SK-N-SH (cell line): ENCODE measurements at regions not wholly inside any gene's neighbourhood (a gene's known extent, or its start where the extent isn't known, plus 50 kb on each side); places are given as distances from the start of the nearest gene placed in this dataset.

Source experiments
- CTCF ChIP-seq: fragments of 200-600 bp; sonication (generic); IDR thresholded peaks from 2 replicates; pipeline ENCODE4 v1.6.1; 2017; ENCODE audit warnings: antibody characterized with exemption, mild to moderate bottlenecking, moderate library complexity
- EP300 ChIP-seq, 2 experiments: IDR thresholded peaks; 2 replicates each; pipeline versions ENCODE4 v1.4.0 to v1.6.1; 2012; ENCODE audit warnings: borderline replicate concordance in 1 of 2, low read depth in 1 of 2, low read length in 1 of 2
- EZH2phosphoT487 ChIP-seq: fragments of 200-600 bp; sonication (generic); IDR thresholded peaks from 2 replicates; pipeline ENCODE4 v1.6.1; 2017; ENCODE audit warnings: low read depth, mixed run types, mild to moderate bottlenecking, antibody characterized with exemption, moderate library complexity, borderline replicate concordance
- FOXJ3 ChIP-seq: sonication (generic); formaldehyde crosslinking; IDR thresholded peaks from 2 replicates; pipeline ENCODE4 v1.5.1; 2020; ENCODE audit warnings: mild to moderate bottlenecking, missing genetic modification reagents
- GATA2 ChIP-seq: sonication (generic); formaldehyde crosslinking; IDR thresholded peaks from 2 replicates; pipeline ENCODE4 v1.5.0; 2020; ENCODE audit warnings: mild to moderate bottlenecking, missing genetic modification reagents
- MAX ChIP-seq: IDR thresholded peaks from 2 replicates; pipeline ENCODE4 v1.4.0; 2012; ENCODE audit warnings: low read depth
- MEF2A ChIP-seq: IDR thresholded peaks from 2 replicates; pipeline ENCODE4 v1.4.0; 2012; ENCODE audit warnings: low read depth, borderline replicate concordance
- MXI1 ChIP-seq: IDR thresholded peaks from 2 replicates; pipeline ENCODE4 v1.6.1; 2012; ENCODE audit warnings: mild to moderate bottlenecking, low read depth, low read length, improper control_type of control experiment
- POLR2AphosphoS5 ChIP-seq: IDR thresholded peaks from 2 replicates; pipeline ENCODE4 v1.6.1; 2012; ENCODE audit warnings: low read depth, low read length
- REST ChIP-seq: IDR thresholded peaks from 2 replicates; pipeline ENCODE4 v1.6.1; 2012; ENCODE audit warnings: mild to moderate bottlenecking, low read depth, low read length, moderate library complexity
- SMC3 ChIP-seq: IDR thresholded peaks from 2 replicates; pipeline ENCODE4 v1.6.1; 2012; ENCODE audit warnings: low read depth, low read length, improper control_type of control experiment

- no peak for TF ChIP-seq CTCF
- no peak for TF ChIP-seq POLR2AphosphoS5
- TF ChIP-seq GATA2 (CRISPR knock-in tag) = no peak
- no peak for TF ChIP-seq EZH2phosphoT487
- no peak for TF ChIP-seq MAX
- TF ChIP-seq REST = no peak
- no peak for TF ChIP-seq MXI1
- TF ChIP-seq FOXJ3 (CRISPR knock-in tag) = no peak
- no peak for TF ChIP-seq MEF2A
- TF ChIP-seq SMC3 = no peak
- TF ChIP-seq EP300 (IDR thresholded peaks at IDR 0.05; ENCODE audit: borderline replicate concordance in 1 of 2, low read depth in 1 of 2, low read length in 1 of 2) = no peak
These were observed 299.8 kb downstream of the ADGRD1 start for GRCh38 chr12:131253376-131254026.
